HG03457 (cell line): ENCODE measurements at regions not wholly inside any gene's neighbourhood (a gene's known extent, or its start where the extent isn't known, plus 50 kb on each side); places are given as distances from the start of the nearest gene placed in this dataset.
"Not testable (repeated sequence)": the region's sequence is repeated elsewhere in the genome, so short reads cannot be mapped to it uniquely, and the experiment has no call there.

ENCODE experiments used
- ATAC-seq: cut with Tn5 transposase; IDR thresholded peaks from one replicate; pipeline ENCODE4 v1.9.1; 2021; ENCODE audit warnings: moderate number of reproducible peaks; ENCODE audit not compliant: unreplicated experiment

GRCh38 chr1:121048769-121049443, 135.2 kb downstream of the FAM72B start:
- ATAC-seq, result not testable (repeated sequence)

GRCh38 chr1:121050097-121050496, 134.0 kb downstream of the FAM72B start:
- not testable (repeated sequence) for ATAC-seq

DNA sequence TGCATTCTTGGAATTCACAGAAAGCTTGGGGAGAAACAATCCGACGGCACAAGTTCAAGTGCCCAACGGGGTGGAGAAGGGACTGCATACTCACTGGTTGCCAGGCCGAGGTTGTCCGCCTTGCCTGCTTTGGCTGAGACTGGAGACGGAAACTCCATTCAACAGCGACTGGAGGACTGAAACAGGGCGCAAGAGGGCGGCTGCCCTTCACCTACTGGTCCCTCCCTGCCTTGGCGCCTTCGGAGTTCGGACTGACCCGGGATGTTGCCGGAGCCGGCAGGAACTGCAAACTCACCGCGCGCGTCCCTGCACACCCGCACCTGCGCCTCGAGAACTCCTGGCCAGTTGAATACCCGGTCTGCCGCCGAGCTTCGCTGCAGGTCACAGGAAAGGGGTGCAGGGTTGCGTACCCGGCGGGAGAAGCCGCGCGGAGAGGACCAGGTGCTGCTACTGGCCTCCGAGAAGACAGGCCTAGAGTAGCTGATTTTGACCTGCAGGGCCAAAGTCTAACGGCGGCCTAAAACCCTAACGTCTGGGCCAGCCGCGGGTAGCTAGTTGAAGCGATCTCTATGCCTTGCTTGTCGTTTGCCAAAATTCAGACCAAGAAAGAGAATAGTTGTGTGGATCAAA, 132.9 kb downstream of the FAM72B start:
- ATAC-seq, result not testable (repeated sequence)

DNA sequence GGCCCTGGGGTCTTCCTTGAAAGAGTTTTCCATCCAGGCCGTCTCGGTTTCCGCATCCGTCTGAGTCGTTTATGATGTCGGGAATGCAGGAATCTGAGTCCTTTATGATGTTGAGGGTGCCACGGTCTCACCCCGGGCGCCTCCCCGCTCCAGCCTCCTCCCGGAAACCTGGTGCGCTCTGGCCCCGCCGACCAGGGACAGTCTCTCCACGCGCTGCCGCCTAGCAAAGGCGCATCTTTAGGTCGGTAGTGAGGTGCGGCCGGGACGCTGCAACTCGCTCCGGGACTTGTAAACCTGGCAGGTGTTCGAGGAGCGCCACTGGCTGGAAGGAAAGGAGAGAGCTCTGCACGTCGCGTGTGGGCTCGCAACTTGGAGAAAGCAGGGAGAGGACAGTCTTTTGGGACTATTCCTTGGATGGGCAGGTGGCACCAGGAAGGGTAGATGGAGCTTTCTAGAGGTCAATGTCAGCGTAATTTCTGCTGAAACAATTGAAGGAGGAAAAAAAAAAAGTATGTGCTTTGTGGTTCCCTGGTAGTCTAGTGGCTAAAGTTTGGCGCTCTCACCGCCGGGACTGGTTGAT, 132.0 kb downstream of the FAM72B start:
- ATAC-seq, result not testable (repeated sequence)

DNA sequence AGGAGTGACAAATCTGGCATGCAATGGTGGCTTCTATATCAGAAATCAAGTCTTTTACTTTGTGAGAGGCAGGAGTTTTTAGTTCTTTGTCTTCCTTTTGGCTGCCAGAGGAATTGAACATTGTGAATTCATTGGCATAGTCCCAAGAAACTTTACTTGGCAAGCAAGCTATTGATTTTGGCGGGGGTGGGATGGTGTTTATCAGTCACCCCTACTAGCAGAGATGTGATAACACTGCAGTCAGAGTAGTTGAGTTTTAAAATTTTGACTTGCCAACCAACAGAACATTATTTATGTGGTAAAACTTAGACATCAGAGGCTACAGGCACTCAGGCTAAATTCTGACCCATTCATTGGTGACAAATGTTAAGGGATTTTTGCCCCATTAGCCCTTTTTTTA, 129.2 kb downstream of the FAM72B start:
- not testable (repeated sequence) for ATAC-seq

DNA sequence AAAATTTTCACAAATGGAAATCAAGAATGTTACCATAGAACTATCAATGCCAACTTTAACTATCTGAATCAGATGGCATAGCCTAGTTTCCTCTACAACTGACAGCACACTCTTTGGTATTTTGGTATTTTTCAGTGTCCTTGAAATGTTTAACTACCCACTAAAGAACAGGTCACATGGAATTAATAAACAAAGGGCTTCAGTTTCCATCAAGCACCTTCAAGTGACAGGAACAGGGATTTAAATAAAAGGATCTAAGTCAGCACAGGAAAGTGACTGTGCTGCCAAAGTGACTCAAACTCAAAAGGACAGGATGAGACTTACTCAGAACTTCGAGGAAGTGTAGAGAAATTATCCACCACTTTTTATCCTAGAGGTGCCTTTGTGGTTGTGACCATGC, 117.2 kb downstream of the FAM72B start:
- not testable (repeated sequence) for ATAC-seq

DNA sequence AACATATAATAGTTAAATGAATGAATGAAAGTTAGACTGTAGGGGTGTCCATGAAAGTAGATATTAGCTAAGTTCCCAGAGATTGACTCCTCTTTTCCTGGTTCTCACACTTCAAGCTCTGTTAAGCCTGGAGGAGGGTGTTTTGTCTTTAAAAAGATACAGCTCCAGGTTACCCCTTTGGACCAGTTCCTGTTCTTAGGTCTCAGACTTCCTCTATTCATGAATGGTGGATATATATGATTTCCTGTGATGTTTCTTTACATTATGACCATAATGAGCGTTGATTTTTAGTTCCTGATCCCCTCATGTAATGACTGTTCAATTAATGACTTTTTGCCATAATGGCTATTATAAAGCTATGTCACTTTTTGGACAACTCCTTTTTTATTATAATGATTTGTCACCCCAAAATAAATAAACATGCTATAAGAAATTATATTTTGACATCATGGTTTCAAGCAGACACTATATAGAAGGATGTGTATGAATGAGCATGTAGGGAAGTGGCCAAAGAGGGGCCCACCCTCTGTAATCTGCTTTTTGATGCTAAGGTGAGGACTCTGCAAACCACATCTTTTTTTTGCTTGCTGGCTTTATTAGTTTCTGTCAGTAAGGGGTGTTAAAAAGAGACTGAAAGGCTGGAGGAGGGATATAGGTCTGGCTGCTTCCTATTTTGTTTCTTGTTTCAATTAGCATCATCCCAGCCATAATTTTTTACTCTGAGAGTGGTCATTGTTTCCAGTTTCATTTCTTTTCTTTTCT, 115.2 kb downstream of the FAM72B start:
- not testable (repeated sequence) for ATAC-seq

GRCh38 chr1:121073852-121074251, 110.3 kb downstream of the FAM72B start:
- not testable (repeated sequence) for ATAC-seq

DNA sequence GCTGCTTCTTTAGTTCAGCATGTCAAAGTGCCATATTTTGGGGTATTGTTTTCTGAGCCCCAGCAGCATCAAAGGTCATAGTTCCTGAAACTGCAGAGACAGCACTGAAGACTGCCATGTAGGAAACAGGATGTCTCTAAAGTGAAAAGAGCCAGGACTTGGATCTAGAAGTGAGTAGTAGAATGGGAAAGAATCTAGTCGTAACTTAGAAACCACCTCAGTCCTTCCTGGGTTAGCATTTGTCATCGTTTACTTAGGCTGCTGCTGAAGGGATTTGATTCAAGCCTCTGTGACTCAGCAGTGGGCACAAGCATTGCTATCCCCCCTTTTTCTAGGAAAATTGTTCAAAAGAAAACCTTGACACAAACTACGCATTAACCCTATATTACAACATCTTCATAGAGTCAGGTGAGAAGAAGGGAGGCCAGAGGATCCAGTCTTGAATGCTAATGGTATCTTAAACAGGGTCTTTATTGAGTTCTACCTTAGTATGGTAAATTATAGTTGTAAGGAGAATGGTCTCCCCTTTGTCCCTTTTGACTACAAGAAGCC, 108.8 kb downstream of the FAM72B start:
- ATAC-seq, result not testable (repeated sequence)

DNA sequence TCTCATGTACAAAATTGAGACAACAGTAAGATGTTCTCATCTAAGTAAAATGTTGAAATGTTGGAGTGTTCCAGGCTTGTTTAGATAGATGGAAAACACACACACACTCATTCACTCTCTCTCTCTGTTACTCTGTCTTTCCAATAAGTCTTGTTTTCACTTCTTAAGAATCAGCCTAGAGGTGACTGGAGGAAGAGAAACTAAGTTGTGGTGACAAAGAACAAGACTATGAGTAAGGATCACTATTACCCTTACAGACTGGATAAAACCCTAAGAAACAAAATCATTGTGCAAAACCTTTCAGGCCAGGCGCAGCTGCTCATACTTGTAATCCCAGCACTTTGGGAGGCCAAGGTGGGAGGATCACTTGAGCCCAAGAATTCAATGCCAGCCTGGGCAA, 107.5 kb downstream of the FAM72B start:
- ATAC-seq, result not testable (repeated sequence)

DNA sequence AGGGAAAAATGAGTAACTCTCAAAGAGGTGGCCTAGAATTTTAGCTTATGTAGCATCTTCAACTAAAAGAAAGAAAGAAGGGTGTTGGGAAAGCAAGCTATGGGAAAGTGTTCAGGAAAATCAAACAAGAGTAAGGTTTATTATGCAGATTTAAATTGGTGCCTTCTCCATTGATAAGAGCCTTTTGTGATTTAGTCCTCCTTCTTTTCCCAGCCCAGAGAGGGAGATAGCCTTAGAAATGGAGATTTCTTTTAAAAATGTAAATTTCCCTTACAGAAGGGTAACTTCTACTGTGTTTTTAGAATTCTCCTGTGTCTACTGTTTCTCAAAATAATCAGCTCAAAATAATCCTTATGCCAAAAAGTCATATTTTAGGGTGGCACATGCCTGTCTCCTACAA, 104.5 kb downstream of the FAM72B start:
- not testable (repeated sequence) for ATAC-seq

- not testable (repeated sequence) for ATAC-seq
These were observed 103.8 kb downstream of the FAM72B start for GRCh38 chr1:121080197-121080903.

- ATAC-seq, result not testable (repeated sequence)
These were observed 103.3 kb downstream of the FAM72B start for GRCh38 chr1:121080904-121081264.

DNA sequence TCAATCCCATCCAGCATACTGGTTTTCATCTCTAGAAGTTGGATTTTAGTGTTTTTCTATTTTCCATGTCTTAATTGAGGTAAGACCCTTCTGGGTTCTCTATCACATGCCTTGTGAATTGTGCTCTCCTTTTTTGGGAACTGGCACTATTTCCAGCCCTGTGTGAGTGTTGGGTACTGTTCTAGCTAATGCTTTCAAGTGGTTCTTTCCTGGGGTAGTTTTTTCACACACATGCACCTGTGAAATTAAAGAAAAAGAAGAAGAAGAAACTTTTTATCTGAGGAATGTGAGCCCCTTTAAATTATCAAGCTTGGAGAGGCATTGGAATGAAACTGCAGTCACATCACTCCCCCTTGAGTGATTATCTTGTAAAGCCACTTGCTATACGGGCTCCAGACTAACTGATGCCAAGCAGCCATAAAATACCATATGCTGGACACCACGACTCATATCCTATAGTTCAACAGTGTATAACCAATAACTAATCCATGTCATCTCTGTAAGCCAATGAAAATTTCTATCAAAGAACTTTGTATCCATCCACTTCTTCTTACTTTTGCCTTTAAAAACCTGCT, 102.4 kb downstream of the FAM72B start:
- ATAC-seq, result not testable (repeated sequence)

DNA sequence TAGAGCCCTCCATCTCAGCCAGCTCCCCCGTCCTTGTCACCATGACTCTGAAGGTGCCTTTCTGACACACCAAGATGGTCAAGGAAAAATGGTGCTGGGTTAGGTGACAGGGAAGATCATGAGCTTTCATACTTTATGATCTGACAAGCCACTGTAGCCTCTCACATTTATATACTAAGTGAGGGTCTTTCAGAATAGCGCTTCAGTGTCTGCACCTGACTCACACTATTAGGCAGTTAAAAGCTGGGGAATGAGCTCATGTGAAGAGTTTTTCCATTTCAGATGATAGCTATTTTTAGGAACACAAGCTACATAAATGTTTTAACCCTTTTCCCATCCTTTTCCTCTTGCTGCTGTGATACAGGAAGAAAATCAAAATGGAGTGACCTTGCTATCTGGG, 101.1 kb downstream of the FAM72B start:
- ATAC-seq, result not testable (repeated sequence)

DNA sequence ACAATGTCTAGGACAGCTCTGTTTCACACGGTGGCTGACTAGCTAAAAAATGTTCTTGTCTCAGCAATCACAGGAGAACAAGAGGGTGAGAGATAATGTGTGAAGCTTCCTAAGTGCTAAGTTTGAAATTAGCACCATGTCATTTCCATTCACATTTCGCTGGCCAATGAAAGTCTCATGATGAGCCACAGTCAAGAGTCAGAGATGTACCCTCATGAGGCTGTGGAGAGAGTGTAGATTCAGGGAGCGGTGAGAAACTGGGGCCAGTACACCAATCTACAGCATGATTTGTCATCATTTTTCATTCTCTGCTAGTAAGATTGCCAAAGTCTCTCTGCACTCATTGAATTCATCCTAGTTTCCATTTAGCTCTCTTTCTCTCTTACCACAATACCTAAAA, 97.9 kb downstream of the FAM72B start:
- ATAC-seq, result not testable (repeated sequence)

- not testable (repeated sequence) for ATAC-seq
These were observed 96.9 kb downstream of the FAM72B start for GRCh38 chr1:121087221-121087620.

- not testable (repeated sequence) for ATAC-seq
These were observed 95.6 kb downstream of the FAM72B start for GRCh38 chr1:121088568-121088967.

- ATAC-seq, result not testable (repeated sequence)
These were observed 91.7 kb downstream of the FAM72B start for GRCh38 chr1:121092329-121092968.

- not testable (repeated sequence) for ATAC-seq
These were observed 89.1 kb downstream of the FAM72B start for GRCh38 chr1:121095014-121095413.
